ENCODE measurements at regions not wholly inside any gene's neighbourhood (a gene's known extent, or its start where the extent isn't known, plus 50 kb on each side); places are given as distances from the start of the nearest gene placed in this dataset.

- TF ChIP-seq, protein P1, sequence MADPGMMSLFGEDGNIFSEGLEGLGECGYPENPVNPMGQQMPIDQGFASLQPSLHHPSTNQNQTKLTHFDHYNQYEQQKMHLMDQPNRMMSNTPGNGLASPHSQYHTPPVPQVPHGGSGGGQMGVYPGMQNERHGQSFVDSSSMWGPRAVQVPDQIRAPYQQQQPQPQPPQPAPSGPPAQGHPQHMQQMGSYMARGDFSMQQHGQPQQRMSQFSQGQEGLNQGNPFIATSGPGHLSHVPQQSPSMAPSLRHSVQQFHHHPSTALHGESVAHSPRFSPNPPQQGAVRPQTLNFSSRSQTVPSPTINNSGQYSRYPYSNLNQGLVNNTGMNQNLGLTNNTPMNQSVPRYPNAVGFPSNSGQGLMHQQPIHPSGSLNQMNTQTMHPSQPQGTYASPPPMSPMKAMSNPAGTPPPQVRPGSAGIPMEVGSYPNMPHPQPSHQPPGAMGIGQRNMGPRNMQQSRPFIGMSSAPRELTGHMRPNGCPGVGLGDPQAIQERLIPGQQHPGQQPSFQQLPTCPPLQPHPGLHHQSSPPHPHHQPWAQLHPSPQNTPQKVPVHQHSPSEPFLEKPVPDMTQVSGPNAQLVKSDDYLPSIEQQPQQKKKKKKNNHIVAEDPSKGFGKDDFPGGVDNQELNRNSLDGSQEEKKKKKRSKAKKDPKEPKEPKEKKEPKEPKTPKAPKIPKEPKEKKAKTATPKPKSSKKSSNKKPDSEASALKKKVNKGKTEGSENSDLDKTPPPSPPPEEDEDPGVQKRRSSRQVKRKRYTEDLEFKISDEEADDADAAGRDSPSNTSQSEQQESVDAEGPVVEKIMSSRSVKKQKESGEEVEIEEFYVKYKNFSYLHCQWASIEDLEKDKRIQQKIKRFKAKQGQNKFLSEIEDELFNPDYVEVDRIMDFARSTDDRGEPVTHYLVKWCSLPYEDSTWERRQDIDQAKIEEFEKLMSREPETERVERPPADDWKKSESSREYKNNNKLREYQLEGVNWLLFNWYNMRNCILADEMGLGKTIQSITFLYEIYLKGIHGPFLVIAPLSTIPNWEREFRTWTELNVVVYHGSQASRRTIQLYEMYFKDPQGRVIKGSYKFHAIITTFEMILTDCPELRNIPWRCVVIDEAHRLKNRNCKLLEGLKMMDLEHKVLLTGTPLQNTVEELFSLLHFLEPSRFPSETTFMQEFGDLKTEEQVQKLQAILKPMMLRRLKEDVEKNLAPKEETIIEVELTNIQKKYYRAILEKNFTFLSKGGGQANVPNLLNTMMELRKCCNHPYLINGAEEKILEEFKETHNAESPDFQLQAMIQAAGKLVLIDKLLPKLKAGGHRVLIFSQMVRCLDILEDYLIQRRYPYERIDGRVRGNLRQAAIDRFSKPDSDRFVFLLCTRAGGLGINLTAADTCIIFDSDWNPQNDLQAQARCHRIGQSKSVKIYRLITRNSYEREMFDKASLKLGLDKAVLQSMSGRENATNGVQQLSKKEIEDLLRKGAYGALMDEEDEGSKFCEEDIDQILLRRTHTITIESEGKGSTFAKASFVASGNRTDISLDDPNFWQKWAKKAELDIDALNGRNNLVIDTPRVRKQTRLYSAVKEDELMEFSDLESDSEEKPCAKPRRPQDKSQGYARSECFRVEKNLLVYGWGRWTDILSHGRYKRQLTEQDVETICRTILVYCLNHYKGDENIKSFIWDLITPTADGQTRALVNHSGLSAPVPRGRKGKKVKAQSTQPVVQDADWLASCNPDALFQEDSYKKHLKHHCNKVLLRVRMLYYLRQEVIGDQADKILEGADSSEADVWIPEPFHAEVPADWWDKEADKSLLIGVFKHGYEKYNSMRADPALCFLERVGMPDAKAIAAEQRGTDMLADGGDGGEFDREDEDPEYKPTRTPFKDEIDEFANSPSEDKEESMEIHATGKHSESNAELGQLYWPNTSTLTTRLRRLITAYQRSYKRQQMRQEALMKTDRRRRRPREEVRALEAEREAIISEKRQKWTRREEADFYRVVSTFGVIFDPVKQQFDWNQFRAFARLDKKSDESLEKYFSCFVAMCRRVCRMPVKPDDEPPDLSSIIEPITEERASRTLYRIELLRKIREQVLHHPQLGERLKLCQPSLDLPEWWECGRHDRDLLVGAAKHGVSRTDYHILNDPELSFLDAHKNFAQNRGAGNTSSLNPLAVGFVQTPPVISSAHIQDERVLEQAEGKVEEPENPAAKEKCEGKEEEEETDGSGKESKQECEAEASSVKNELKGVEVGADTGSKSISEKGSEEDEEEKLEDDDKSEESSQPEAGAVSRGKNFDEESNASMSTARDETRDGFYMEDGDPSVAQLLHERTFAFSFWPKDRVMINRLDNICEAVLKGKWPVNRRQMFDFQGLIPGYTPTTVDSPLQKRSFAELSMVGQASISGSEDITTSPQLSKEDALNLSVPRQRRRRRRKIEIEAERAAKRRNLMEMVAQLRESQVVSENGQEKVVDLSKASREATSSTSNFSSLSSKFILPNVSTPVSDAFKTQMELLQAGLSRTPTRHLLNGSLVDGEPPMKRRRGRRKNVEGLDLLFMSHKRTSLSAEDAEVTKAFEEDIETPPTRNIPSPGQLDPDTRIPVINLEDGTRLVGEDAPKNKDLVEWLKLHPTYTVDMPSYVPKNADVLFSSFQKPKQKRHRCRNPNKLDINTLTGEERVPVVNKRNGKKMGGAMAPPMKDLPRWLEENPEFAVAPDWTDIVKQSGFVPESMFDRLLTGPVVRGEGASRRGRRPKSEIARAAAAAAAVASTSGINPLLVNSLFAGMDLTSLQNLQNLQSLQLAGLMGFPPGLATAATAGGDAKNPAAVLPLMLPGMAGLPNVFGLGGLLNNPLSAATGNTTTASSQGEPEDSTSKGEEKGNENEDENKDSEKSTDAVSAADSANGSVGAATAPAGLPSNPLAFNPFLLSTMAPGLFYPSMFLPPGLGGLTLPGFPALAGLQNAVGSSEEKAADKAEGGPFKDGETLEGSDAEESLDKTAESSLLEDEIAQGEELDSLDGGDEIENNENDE (IDR thresholded peaks at IDR 0.05; ENCODE audit: insufficient replicate concordance, low read length): no peak
- TF ChIP-seq CBX8 (IDR thresholded peaks at IDR 0.05; ENCODE audit: borderline replicate concordance, low read depth, low read length) (no peak), TEAD4 (IDR thresholded peaks at IDR 0.05; ENCODE audit: low read depth, low read length) (no peak), POLR2AphosphoS5 (IDR thresholded peaks at IDR 0.05; ENCODE audit: low read depth, low read length) (no peak), ASH2L (IDR thresholded peaks at IDR 0.05; ENCODE audit: low read length) (no peak), CEBPB (IDR thresholded peaks at IDR 0.05; ENCODE audit: low read depth, low read length) (no peak), SP1 (IDR thresholded peaks at IDR 0.05; ENCODE audit: low read depth, low read length) (no peak), KDM4A (IDR thresholded peaks at IDR 0.05; ENCODE audit: low read depth, low read length, severe bottlenecking) (no peak), ZNF274 (IDR thresholded peaks at IDR 0.05; ENCODE audit: borderline replicate concordance, extremely low read depth, low read length) (no peak), NRF1 (IDR thresholded peaks at IDR 0.05; ENCODE audit: low read depth, low read length) (no peak)
- TF ChIP-seq, protein P2, sequence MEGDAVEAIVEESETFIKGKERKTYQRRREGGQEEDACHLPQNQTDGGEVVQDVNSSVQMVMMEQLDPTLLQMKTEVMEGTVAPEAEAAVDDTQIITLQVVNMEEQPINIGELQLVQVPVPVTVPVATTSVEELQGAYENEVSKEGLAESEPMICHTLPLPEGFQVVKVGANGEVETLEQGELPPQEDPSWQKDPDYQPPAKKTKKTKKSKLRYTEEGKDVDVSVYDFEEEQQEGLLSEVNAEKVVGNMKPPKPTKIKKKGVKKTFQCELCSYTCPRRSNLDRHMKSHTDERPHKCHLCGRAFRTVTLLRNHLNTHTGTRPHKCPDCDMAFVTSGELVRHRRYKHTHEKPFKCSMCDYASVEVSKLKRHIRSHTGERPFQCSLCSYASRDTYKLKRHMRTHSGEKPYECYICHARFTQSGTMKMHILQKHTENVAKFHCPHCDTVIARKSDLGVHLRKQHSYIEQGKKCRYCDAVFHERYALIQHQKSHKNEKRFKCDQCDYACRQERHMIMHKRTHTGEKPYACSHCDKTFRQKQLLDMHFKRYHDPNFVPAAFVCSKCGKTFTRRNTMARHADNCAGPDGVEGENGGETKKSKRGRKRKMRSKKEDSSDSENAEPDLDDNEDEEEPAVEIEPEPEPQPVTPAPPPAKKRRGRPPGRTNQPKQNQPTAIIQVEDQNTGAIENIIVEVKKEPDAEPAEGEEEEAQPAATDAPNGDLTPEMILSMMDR (IDR thresholded peaks at IDR 0.05; ENCODE audit: control extremely low read depth in 1 of 3, insufficient read depth in 1 of 3, low read depth in 1 of 3, low read length in 3 of 3): no peak
These were observed 862.7 kb upstream of the MAP3K7 start (continued) for GRCh38 chr6:91449539-91449938.

Measured in H1 (cell line).